Fibroblast of lung (primary cell): ENCODE measurements at regions not wholly inside any gene's neighbourhood (a gene's known extent, or its start where the extent isn't known, plus 50 kb on each side); places are given as distances from the start of the nearest gene placed in this dataset.

ENCODE experiments used
- EZH2 ChIP-seq: IDR thresholded peaks from 2 replicates; pipeline ENCODE4 v1.5.1; 2012; ENCODE audit warnings: low read length, control low read depth, mild to moderate bottlenecking; ENCODE audit errors: missing control alignments
- TF ChIP-seq, protein P1 (sequence below), 2 donors: IDR thresholded peaks in 1 of 2; conservative IDR thresholded peaks in 1 of 2; 1 replicate in 1 of 2; 2 replicates in 1 of 2; pipeline ENCODE4 v1.5.1; 2011 to 2012; ENCODE audit warnings: low read length in 2 of 2, control low read depth in 1 of 2, inconsistent platforms in 1 of 2, low read depth in 1 of 2, mild to moderate bottlenecking in 1 of 2

DNA sequence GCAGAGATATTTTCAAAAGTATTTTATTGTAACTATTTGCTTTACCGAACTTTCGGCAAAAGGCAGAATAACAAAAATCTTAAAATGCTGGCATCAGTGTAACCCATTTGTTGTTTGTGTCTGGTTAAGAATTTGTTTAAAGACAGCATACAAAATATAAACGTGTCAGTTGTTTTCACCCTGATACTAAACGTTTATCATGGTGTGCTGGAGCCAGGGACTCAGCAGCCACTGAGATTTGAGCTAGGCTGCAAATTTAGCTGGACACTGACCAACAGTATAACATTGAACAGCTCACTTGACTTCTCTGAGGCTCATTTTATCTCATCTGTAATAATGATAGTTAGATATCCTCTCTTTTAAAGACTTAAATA, 183.7 kb downstream of the TMTC3 start:
- TF ChIP-seq, protein P1, sequence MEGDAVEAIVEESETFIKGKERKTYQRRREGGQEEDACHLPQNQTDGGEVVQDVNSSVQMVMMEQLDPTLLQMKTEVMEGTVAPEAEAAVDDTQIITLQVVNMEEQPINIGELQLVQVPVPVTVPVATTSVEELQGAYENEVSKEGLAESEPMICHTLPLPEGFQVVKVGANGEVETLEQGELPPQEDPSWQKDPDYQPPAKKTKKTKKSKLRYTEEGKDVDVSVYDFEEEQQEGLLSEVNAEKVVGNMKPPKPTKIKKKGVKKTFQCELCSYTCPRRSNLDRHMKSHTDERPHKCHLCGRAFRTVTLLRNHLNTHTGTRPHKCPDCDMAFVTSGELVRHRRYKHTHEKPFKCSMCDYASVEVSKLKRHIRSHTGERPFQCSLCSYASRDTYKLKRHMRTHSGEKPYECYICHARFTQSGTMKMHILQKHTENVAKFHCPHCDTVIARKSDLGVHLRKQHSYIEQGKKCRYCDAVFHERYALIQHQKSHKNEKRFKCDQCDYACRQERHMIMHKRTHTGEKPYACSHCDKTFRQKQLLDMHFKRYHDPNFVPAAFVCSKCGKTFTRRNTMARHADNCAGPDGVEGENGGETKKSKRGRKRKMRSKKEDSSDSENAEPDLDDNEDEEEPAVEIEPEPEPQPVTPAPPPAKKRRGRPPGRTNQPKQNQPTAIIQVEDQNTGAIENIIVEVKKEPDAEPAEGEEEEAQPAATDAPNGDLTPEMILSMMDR (conservative IDR thresholded peaks at IDR 0.05 in 1 of 2, IDR thresholded peaks at IDR 0.05 in 1 of 2; ENCODE audit: low read depth in 1 of 2, low read length in 2 of 2), result no peak
- no peak for TF ChIP-seq EZH2
